Activated naive CD8-positive, alpha-beta T cell treated with anti-CD3 and anti-CD28 coated beads, Interleukin-2, amount 10 ng/mL, durations not matched to agents 7 days and 5 days (primary cell): ENCODE measurements at regions not wholly inside any gene's neighbourhood (a gene's known extent, or its start where the extent isn't known, plus 50 kb on each side); places are given as distances from the start of the nearest gene placed in this dataset.

Source experiments
- ATAC-seq: fragments of 150-1000 bp; cut with Tn5 transposase; one replicate; pipeline ENCODE4 v1.10.0; 2021; ENCODE audit warnings: low read depth, moderate library complexity
- POLR2A ChIA-PET: fragments of 350-600 bp; sonication (Branson Sonifier 250); formaldehyde crosslinking; loops from one replicate; lab custom pipeline; 2021; ENCODE audit warnings: antibody characterized with exemption; lab: Charles Lee
- DNase-seq: peaks from one replicate; pipeline ENCODE4 v3.0.0; 2021
- H3K27ac Mint-ChIP-seq: one replicate; pipeline ENCODE4 v1.8.0; 2022; ENCODE audit warnings: mild to moderate bottlenecking, mixed read lengths
- H3K27me3 Mint-ChIP-seq: one replicate; pipeline ENCODE4 v1.8.0; 2022; ENCODE audit warnings: mild to moderate bottlenecking, moderate library complexity, mixed read lengths
- H3K36me3 Mint-ChIP-seq: one replicate; pipeline ENCODE4 v1.8.0; 2021; ENCODE audit warnings: mild to moderate bottlenecking, mixed read lengths
- H3K4me1 Mint-ChIP-seq: one replicate; pipeline ENCODE4 v1.8.0; 2021; ENCODE audit warnings: mixed read lengths
- H3K4me3 Mint-ChIP-seq: one replicate; pipeline ENCODE4 v1.8.0; 2022; ENCODE audit warnings: mild to moderate bottlenecking, moderate library complexity, mixed read lengths
- H3K9me3 Mint-ChIP-seq: one replicate; pipeline ENCODE4 v1.8.0; 2021; ENCODE audit warnings: mixed read lengths

GRCh38 chr7:115883629-115884028, 146.9 kb downstream of the TFEC start:
- ATAC-seq (no peak), DNase-seq (no peak)
- H3K27me3 Mint-ChIP-seq, result no peaks in the 10 kb centered on the region
- H3K36me3 Mint-ChIP-seq, result no peaks in the 10 kb centered on the region
- no peak overlapping the region for H3K27ac Mint-ChIP-seq
- no peaks in the 10 kb centered on the region for H3K4me1 Mint-ChIP-seq
- POLR2A ChIA-PET, result no interaction called here
- no peaks in the 10 kb centered on the region for H3K9me3 Mint-ChIP-seq
- no peak overlapping the region for H3K4me3 Mint-ChIP-seq

GRCh38 chr7:115881476-115881875, 149.1 kb downstream of the TFEC start:
- Mint-ChIP-seq H3K4me1 (no peaks in the 10 kb centered on the region), H3K9me3 (no peaks in the 10 kb centered on the region), H3K27me3 (no peaks in the 10 kb centered on the region), H3K4me3 (no peak overlapping the region), H3K27ac (no peak overlapping the region), H3K36me3 (no peaks in the 10 kb centered on the region)
- ATAC-seq (no peak), DNase-seq (no peak)
- POLR2A ChIA-PET, result no interaction called here

GRCh38 chr7:115879171-115879570, 151.4 kb downstream of the TFEC start:
- no peak for ATAC-seq
- Mint-ChIP-seq H3K36me3 (no peaks in the 10 kb centered on the region), H3K4me3 (no peak overlapping the region), H3K27me3 (no peaks in the 10 kb centered on the region), H3K9me3 (no peaks in the 10 kb centered on the region), H3K27ac (no peak overlapping the region), H3K4me1 (no peaks in the 10 kb centered on the region)
- POLR2A ChIA-PET, result no interaction called here
- no peak for DNase-seq

- Mint-ChIP-seq H3K36me3 (no peaks in the 10 kb centered on the region), H3K4me1 (no peaks in the 10 kb centered on the region), H3K9me3 (no peaks in the 10 kb centered on the region), H3K27ac (no peak overlapping the region), H3K4me3 (no peak overlapping the region), H3K27me3 (no peaks in the 10 kb centered on the region)
- POLR2A ChIA-PET, result no interaction called here
- ATAC-seq (no peak), DNase-seq (no peak)
Observed at GRCh38 chr7:115869801-115870200, 160.8 kb downstream of the TFEC start.

- H3K36me3 Mint-ChIP-seq, result no peaks in the 10 kb centered on the region
- H3K27me3 Mint-ChIP-seq, result no peaks in the 10 kb centered on the region
- no peaks in the 10 kb centered on the region for H3K9me3 Mint-ChIP-seq
- ATAC-seq (no peak), DNase-seq (no peak)
- H3K27ac Mint-ChIP-seq, result no peak overlapping the region
- H3K4me3 Mint-ChIP-seq, result no peak overlapping the region
- no peaks in the 10 kb centered on the region for H3K4me1 Mint-ChIP-seq
- POLR2A ChIA-PET, result no interaction called here
Observed at GRCh38 chr7:115869190-115869589, 161.4 kb downstream of the TFEC start.

GRCh38 chr7:115868369-115868768, 162.2 kb downstream of the TFEC start:
- H3K27ac Mint-ChIP-seq, result no peak overlapping the region
- POLR2A ChIA-PET, result no interaction called here
- no peak overlapping the region for H3K4me3 Mint-ChIP-seq
- no peaks in the 10 kb centered on the region for H3K9me3 Mint-ChIP-seq
- no peak for ATAC-seq
- H3K27me3 Mint-ChIP-seq, result no peaks in the 10 kb centered on the region
- H3K4me1 Mint-ChIP-seq, result no peaks in the 10 kb centered on the region
- DNase-seq, result no peak
- no peaks in the 10 kb centered on the region for H3K36me3 Mint-ChIP-seq

- Mint-ChIP-seq H3K9me3 (no peaks in the 10 kb centered on the region), H3K27me3 (no peaks in the 10 kb centered on the region), H3K36me3 (no peaks in the 10 kb centered on the region), H3K4me3 (no peak overlapping the region), H3K4me1 (no peaks in the 10 kb centered on the region), H3K27ac (no peak overlapping the region)
- POLR2A ChIA-PET, result no interaction called here
- ATAC-seq, result no peak
- DNase-seq, result no peak
Observed at GRCh38 chr7:115864082-115864481, 166.5 kb downstream of the TFEC start.

GRCh38 chr7:115851291-115851690, 179.3 kb downstream of the TFEC start:
- DNase-seq, result no peak
- ATAC-seq, result no peak
- Mint-ChIP-seq H3K9me3 (no peaks in the 10 kb centered on the region), H3K27me3 (no peaks in the 10 kb centered on the region), H3K36me3 (no peaks in the 10 kb centered on the region), H3K4me3 (no peak overlapping the region), H3K4me1 (no peaks in the 10 kb centered on the region), H3K27ac (no peak overlapping the region)
- POLR2A ChIA-PET, result no interaction called here

- Mint-ChIP-seq H3K27me3 (no peaks in the 10 kb centered on the region), H3K27ac (no peak overlapping the region), H3K36me3 (no peaks in the 10 kb centered on the region), H3K4me1 (no peaks in the 10 kb centered on the region), H3K4me3 (no peak overlapping the region), H3K9me3 (no peaks in the 10 kb centered on the region)
- DNase-seq (no peak), ATAC-seq (no peak)
- POLR2A ChIA-PET, result no interaction called here
Observed at GRCh38 chr7:115850774-115851173, 179.8 kb downstream of the TFEC start.

- H3K9me3 Mint-ChIP-seq, result no peaks in the 10 kb centered on the region
- POLR2A ChIA-PET, result no interaction called here
- ATAC-seq, result no peak
- DNase-seq, result no peak
- H3K27ac Mint-ChIP-seq, result no peak overlapping the region
- no peaks in the 10 kb centered on the region for H3K36me3 Mint-ChIP-seq
- no peaks in the 10 kb centered on the region for H3K27me3 Mint-ChIP-seq
- no peak overlapping the region for H3K4me3 Mint-ChIP-seq
- H3K4me1 Mint-ChIP-seq, result no peaks in the 10 kb centered on the region
Observed at GRCh38 chr7:115844857-115845256, 185.7 kb downstream of the TFEC start.

- no peaks in the 10 kb centered on the region for H3K27me3 Mint-ChIP-seq
- DNase-seq (no peak), ATAC-seq (no peak)
- H3K4me1 Mint-ChIP-seq, result no peaks in the 10 kb centered on the region
- H3K27ac Mint-ChIP-seq, result no peak overlapping the region
- no peak overlapping the region for H3K4me3 Mint-ChIP-seq
- H3K9me3 Mint-ChIP-seq, result no peaks in the 10 kb centered on the region
- POLR2A ChIA-PET, result no interaction called here
- H3K36me3 Mint-ChIP-seq, result no peaks in the 10 kb centered on the region
Observed at GRCh38 chr7:115840702-115841101, 189.9 kb downstream of the TFEC start.

GRCh38 chr7:115838829-115839228, 191.7 kb downstream of the TFEC start:
- Mint-ChIP-seq H3K4me1 (no peaks in the 10 kb centered on the region), H3K27ac (no peak overlapping the region), H3K4me3 (no peak overlapping the region), H3K9me3 (no peaks in the 10 kb centered on the region), H3K36me3 (no peaks in the 10 kb centered on the region), H3K27me3 (no peaks in the 10 kb centered on the region)
- DNase-seq, result no peak
- no peak for ATAC-seq
- POLR2A ChIA-PET, result no interaction called here

GRCh38 chr7:115831371-115831770, 199.2 kb downstream of the TFEC start:
- Mint-ChIP-seq H3K27me3 (no peaks in the 10 kb centered on the region), H3K36me3 (no peaks in the 10 kb centered on the region), H3K4me1 (no peaks in the 10 kb centered on the region), H3K4me3 (no peak overlapping the region), H3K9me3 (no peaks in the 10 kb centered on the region), H3K27ac (no peak overlapping the region)
- POLR2A ChIA-PET, result no interaction called here
- no peak for ATAC-seq
- no peak for DNase-seq

- Mint-ChIP-seq H3K4me1 (no peaks in the 10 kb centered on the region), H3K27me3 (no peaks in the 10 kb centered on the region), H3K27ac (no peak overlapping the region), H3K9me3 (no peaks in the 10 kb centered on the region), H3K4me3 (no peak overlapping the region), H3K36me3 (no peaks in the 10 kb centered on the region)
- POLR2A ChIA-PET, result no interaction called here
- ATAC-seq, result no peak
- DNase-seq, result no peak
Observed at GRCh38 chr7:115827305-115828045, 203.1 kb downstream of the TFEC start.
